Stimulated activated CD4-positive, alpha-beta T cell treated with anti-CD3 and anti-CD28 coated beads, Interleukin-4, amount 100 ng/mL, for 1 hour (primary cell): ENCODE measurements at regions not wholly inside any gene's neighbourhood (a gene's known extent, or its start where the extent isn't known, plus 50 kb on each side); places are given as distances from the start of the nearest gene placed in this dataset.
A peak's percentile ranks its signal among the peaks of the same experiment; 100 is the strongest.
"Not testable (repeated sequence)": the region's sequence is repeated elsewhere in the genome, so short reads cannot be mapped to it uniquely, and the experiment has no call there.

ENCODE experiments used
- DNase-seq: peaks from one replicate; pipeline ENCODE4 v3.0.0-alpha.2; 2020

DNA sequence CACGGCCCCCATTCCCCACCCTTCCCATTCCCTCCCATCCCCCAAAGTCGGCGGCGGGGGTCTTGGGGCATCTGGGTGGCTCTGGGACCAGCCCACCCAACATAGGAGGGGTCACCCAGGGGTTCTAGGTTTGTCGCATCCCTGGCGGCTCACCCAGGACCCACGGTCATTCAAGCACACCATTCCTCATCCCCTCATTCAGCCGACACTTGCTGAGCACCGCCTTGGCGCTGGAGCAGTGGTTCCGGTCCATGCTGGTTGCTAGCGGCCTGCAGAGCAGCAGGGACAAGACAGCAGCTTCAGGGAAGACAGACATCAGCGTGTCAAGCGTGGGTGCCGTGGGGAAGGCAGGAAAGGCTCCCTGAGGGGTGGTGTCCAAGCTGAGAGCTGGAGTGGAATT lies 50.5 kb upstream of the OTOS start:
- DNase-seq = no peak

DNA sequence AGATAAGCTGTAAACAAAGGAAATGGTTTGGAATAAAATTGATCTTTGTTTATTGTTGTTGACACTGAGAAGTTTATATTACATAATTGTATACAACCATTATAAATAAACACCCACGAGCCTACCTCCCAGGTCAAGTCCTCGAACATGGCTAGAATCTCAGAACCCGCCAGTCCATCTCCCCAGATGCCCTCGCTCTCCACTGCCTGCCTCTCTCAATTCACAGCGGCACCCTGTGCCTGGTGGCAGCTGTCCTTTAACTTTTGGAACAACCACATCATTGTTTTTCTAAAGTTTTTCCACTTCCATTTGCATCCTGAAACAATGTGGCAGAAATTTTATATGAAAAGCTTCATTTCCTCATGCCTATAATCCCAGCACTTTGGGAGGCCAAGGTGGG lies 52.2 kb upstream of the OTOS start:
- no peak for DNase-seq

DNA sequence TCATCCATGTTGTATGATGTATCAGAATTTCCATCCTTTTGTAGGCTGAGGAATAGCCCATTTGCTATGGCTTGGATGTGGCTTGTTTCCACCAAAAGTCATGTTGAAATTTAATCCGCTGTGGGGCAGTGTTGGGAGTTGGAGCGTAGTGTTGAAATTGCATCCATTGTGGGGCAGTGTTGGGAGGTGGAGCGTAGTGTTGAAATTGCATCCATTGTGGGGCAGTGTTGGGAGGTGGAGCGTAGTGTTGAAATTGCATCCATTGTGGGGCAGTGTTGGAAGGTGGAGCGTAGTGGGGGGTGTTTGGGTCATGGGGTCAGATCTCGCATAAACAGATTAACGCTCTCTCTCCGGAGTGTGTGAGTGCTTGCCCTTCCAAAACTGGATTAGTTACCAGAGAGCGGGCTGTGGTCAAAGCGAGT lies 53.9 kb upstream of the OTOS start:
- not testable (repeated sequence) for DNase-seq

DNA sequence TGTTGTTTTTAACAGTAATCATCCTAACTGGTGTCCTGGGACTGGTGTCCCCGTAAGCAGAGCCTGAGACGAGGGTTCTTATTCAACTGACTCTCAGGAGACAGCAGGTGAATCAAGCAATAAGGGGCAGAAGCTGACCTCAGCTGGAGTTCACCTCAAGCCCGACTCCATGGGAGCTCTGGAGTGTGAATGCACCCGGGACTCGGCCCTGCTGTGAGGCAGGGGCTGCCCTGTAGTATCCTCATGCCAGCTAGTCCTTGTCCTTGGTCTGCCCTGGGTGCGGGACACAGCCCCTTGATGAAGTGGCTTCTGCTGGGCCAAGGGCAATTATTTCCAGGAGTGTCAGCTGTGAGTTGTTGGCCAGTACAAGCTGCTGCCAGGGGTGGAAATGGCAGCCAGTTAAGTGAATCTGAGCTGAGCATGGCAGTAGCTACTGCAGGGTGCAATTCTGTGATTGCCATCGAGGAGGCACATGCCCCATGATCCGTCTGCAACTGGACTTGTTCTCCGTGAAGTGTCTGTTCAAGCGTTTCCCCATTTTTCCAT lies 54.9 kb upstream of the OTOS start:
- no peak for DNase-seq

DNA sequence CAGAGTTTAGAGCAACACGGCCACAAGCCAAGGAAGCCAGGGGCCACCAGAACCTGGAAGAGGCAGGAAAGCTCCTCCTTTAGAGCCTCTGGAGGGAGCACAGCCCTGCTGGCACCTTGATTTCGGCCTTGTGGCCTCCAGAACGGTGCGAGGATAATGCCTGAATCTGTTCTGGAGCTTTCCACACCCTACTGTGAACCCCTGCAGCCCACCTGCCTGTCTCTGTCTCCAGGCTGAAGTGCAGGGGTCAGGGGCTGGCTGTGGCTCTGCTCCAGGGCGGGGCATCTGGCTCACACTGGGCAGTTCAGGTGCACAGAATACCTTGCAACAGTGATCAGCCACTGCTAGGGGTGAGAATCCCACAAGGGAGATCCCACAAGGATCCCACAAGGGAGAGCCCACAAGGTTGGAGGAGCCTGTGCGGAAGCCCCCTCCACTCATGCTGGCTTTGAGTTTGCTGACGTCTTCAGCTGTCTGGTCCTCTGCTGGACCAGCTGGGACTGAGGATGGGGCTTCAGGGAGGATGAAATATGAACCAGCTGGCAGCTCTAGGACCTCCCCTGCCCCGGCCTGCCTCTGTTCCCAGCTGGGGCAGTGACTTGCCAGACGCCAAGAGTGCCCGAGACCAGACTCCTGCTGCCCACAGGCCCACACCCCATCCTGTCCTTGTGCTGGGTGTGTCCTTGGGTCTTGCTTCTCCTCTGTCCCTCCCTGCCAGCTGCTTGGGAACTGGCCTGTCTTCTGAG lies 56.4 kb upstream of the OTOS start:
- no peak for DNase-seq

DNA sequence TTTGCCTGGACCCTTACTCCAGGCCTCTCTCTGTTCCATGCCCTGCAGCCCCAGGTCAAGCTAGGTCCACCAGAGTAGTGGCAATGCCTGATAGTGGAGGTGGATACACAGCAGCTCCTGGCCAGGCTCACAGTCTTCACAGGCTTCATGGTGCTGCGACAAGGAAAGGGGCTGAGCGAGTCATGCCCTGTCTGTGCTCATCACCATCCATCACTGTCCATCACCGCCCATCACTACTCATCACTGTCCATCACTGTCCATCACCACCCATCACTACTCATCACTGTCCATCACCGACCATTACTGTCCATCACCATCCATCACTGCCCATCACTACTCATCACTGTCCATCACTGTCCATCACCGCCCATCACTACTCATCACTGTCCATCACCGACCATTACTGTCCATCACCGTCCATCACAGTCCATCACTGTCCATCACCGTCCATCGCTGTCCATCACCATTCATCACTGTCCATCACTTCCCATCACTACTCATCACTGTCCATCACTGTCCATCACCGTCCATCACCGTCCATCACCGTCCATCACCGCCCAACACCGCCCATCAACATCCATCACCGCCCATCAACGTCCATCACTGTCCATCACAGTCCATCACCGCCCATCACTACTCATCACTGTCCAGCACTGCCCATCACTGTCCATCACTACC lies 57.1 kb upstream of the OTOS start:
- no peak for DNase-seq

DNA sequence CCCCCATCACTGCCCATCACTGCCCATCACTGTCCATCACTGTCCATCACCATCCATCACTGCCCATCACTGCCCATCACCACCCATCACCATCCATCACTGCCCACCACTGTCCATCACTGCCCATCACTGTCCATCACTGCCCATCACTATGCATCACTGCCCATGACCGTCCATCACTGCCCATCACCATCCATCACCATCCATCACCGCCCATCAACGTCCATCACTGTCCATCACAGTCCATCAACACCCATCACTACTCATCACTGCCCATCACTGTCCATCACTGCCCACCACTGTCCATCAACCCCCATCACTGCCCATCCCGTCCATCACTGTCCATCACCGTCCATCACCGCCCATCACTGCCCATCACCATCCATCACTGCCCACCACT lies 57.8 kb upstream of the OTOS start:
- no peak for DNase-seq

DNA sequence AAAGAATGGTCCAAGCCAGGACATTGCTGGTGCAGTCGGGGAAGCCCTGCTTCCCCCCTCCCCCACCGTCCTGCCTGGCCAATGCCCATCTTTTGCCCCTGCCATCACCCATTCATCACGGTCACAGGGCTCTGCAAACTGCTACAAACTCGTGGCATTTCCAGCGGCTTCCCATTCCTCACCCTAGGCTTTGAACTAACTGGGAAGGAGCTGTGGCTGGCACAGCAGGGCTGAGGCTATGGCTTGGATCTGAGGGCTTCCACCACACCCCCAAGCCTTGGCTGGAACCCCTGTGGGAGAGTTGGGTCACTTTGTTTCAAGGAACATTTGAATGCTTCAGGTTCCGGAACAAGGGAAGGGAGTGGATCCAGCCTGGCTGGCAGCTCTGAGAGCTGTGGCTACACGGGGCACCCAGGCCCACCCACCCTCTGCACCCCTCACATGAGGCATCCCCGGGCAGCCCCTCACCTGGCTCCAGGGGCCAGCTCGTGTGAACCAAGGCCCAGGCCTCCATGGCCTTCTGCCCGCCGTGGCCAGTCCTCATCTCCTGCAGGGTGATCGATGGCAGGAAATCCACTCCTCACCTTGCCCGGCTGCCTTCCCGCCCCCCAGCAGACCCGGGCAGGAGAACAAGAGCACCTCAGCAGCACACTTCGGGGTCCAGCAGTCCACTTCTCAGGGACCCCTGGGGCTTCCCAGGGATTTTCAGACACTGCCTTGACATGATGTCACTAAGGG lies 58.8 kb upstream of the OTOS start:
- DNase-seq = no peak

DNA sequence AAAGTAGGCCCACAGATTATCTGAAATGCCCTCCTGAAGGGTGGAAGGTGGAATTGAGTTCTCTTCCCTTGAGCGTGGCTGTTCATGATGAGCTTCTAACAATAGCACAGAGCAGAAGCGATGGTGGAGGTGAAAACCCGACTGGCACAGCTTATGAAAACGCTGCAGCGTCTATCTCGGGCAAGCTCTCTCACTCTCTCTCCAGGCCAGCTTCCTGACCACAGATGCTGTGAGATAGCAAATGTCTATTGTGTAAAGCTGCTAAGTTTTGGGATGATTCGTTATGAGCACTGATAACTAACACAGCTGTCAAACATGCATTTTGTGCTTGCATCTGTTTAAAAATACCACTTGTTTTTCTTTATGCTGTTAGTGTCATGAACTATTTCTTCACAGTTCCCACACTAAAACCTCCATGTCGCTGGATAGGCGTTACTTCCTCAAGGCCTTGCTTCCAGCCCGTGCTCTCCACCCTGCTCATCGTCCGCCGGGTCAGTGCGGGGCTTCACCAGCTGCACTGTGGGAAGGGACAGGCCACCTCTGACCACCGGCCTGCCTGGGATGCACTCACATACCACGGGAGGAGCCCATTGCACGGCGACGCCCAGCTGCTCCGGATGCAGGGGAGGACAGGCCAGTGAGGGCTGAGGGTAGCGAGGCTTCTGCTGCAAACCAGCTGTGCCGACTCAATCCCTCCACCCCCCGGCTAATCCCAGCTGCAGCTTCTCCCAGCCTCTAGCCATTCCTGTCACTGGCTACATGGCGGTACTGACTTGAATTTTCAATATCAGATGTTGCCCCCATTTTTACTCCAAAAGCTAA lies 60.0 kb upstream of the OTOS start:
- no peak for DNase-seq

DNA sequence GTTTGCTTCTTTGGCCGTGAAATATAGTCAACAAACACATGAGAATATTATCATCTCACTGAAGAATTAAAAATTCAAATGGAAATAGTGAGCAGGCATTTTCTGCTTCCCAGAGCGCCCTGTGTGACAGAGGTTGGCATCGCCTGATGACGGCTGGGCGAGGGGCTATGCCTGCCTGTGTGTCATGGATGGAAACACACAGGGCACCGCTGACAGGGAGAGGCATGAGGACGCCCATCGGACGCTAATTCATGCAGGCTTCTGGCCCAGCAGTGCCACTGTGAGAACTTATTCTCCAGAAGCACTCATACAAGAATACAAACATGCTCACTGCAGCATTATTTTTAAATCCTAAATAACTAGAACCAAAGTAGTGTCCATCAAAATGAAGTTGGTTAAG lies 61.4 kb upstream of the OTOS start:
- no peak for DNase-seq

DNA sequence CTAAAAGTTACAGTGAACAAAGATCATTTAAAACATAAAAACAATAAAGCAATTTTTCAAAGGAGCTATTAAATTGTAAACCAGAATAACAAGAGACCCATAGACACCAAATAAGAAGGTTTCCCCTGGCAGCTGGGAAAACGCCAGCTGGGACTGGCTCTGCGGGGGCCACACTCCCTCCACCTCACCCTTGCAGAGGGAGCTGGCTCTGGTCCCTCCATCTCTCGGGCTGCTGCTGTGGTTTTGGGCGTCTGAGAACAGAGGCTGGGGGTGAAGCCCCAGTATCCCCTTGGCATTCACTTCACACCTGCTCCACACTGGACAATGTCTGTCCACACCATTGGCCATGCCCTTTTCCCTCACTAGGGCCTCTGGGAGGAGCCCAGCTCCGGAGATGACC lies 62.1 kb upstream of the OTOS start:
- no peak for DNase-seq

DNA sequence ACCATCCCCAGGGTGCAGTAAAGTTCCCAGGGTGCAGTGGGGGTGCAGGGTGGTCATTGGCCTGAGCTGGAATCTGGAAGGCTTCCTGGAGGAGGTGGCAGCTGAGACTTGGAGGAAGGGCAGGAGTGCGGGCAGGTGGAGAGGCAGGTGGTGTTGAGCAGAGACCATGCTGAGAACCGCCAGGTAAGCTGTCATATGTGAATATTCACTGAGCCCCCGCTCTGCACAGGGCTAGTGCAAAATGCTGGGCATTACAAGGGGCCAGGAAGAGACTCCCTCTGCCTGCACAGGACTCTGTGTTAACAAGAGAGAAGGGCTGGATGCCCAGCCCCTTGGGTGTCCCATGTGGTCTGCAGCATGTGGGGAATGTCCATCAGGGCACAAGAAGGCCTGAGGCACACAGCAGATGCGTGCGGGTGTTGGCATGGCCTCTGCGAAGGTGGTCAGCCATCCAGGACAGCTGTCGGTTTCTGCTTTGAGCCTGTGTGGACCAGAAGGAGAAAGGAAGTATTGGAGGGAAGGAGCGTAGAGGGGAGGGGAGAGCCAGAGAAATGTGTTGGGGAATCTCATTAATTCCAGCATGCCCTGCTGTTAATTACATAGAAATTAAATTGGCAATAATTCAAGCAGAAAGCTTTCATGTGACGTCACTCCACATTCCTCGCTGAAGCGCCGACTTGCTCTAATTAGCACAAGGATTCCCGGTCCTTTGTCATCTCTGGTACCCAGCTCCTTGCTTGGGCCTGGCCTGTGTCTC lies 62.8 kb upstream of the OTOS start:
- no peak for DNase-seq

DNA sequence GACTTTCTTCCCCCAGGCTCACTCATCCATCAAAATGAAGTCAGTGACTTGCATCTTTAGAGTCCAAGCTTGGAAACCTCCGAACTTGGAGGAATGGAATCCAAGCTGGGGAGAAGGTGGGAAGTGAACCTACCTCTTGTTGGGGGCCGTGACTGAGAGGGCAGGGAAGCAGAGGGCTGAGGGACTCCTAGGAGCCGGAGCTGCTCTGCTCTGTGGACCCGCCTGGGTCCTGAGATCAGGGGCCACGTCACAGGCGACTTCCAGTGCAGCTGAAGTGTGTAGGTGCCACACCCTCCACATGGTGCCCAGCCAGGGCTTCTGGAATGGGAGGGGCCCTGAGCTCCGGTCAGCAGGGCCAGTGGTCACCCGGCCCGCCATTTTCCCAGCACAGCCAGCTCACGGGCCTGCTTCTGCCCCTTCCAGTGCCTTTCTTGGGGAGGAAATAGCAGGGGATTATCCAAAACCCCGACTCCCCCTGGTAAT lies 63.4 kb upstream of the OTOS start:
- DNase-seq = no peak

DNA sequence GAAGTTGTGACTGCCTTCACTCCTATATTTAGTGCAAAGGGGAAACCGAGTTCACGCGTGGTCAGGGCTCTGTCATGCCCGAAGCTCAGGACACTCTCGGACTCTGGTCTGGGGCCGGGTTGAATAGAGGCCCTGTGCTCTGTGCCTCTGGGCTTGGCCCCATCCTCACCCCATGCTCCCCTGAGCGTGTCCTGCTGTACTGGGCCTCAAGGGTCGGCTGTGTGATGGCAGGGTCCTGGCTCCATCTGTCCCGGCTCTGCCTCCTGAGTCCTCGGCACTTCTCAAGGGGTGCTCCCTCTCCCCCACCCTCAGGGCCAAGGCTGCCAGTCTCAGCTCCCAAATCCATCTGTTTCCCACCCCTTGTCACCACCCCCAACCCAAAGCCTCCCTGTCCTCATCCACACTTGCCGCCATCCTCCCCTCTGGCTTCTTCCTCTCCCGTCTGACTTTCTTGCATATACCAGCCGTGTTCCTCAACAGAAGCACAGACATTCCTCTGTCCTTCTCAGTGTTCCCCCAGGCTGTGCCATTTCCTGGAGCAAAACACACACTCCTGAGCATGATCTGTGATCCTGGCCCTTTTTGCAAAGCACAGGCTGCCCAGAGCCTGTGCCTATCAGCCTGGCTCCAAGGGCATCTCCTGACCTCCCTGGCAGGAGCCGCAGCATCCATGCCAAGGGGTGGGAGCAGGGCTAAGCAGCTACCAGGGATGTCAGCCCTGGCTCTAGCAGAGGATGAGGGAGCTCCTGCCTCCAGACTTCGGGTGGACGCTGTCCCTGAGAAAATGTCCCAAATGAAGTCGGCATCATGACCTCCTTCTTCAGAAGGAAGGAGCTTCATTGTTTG lies 64.2 kb upstream of the OTOS start:
- no peak for DNase-seq

DNA sequence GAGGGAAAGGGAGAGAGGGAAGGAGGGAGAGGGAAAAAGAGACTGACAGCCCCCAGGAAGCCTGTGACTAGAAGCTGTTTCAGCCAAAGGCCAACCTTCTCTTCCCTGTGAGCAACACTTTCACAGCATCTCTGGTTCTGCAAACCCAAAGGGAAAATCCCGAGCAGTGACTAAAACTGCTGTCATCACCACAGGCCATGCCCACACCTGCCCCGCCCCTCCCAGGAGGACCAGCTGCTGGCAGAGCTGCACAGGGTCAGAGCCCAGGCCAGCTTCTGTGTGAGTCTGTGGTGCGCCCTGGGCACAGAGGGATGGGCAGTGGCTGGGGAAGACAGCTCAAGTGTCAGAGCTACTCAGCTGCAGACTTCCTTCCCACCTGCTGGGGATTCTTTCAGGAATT lies 64.9 kb upstream of the OTOS start:
- DNase-seq = peak; percentile 50

DNA sequence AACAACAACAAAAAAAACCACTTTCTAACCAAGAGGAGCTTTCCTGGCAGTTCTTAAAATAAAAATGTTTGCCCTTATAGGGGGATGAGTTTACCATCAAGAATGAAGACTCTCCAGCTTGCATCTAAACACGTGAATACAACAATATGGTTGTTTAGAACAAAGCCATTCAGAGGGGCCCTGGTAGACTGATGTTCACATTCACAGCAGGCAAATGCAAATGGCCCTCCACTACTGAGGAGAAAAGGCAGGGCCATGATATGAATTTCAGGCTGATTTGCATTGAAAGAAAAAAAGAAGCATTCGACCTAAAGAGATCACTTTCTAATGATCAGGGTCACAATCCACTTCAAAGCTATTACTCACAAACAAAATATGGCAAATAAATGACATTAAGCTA lies 65.3 kb upstream of the OTOS start:
- no peak for DNase-seq

DNA sequence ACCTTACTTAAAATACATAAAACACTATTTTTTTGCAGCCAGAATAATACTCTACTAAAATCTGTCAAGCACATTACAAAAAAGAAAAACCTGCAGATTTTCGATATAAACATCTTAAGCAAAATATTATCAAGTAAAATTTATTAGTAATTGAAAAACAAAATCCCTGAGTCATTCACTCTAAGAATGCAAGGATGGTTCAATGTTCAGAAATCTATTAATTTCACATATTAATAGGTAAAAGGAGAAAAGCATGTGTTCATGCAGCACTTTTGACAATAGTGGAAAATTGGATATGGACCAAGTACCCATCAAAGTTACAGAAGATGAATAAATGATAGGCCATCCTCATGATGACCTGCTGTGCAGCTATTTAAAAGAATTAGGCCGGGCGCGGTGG lies 66.2 kb upstream of the OTOS start:
- no peak for DNase-seq

DNA sequence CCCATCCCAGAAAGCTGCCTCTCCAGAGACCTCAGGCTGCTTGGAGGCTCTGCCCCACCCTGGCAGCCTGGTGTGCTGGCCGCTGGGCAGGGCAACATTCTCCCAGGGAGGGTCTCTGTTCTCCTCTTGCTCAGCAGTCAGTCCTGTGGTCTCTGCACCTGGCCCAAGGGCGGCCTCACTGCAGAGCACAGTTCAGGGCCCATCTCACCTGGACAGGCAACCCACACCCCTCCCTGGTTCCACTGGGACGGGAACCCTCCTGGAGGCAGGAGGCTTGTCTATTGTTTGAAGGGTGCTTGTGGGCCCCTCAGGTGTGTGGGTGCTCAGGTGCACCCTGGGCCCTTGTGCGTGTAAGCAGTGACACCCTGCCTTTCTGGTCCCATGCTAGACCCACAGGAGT lies 67.2 kb upstream of the OTOS start:
- DNase-seq = no peak

DNA sequence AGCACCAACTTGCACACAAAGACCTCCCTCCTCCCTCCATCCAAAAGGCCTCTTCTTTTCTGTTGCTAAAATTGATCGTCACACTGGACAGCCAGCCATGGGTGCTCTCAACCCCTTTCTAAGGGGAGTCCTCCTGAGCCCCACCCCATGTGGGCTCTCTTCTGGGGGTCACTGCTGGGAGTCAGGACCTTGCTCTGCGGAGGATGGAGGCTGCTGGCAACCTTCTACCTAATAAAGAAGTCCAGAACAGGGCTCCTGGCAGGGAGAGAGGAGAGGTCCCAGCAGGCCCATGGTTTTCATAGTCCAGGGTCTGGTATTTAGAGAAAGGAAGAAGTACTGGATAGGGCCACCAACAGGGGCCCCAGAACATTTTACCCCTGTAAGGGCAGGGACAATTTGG lies 67.6 kb upstream of the OTOS start:
- DNase-seq = no peak

DNA sequence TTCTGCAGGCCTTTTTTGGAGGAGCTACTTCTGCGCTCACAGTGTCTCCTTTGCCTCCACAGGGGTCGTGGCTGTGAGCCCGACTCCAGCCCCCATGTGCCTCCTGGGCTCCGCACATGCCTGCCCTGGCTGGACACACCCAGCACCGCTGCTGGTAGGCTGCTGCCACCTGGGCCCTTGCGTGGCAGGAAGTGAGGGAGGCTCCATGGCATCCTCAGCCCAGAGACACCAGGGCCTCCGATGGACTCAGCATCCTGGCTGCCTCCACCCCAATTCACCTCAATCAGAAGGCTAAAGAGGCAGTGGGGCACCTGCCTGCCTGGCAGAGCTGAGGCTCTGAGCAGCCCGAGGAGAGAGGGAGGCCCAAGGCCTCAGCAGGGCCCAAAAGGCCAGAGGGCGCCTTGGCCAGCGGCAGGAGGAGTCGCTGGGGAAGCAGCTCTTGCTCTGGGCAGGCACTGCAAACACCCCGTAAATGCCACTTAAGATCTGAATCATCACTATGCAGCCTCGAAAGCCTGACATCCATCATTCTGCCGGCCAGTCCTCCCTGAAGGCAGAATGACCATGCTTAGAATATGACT lies 68.3 kb upstream of the OTOS start:
- no peak for DNase-seq

DNA sequence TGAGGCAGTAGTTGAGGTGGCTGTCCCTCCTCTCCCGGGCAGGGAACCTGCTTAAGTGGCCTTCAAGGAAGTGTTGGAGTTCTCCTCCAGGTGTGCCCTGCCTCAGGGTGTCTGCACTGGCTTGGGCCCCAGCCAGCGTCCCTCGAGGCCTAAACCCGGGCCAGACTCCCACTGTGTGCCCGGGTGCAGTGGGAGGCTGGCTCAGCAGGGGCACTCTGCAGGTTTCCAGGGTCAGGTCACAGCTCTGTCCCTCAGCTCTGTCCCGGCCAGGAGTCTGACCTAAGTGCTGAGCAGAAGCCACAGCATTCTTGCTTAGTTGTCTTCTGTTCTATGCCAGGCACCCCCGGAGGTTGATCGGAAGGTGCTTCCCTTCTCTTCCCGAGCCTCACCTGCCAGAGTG lies 69.0 kb upstream of the OTOS start:
- no peak for DNase-seq
